Vagina (tissue), 2 donors: ENCODE measurements at regions not wholly inside any gene's neighbourhood (a gene's known extent, or its start where the extent isn't known, plus 50 kb on each side); places are given as distances from the start of the nearest gene placed in this dataset.

Experiments
- CTCF ChIP-seq, 3 experiments: fragments of 450-650 bp in 2 of 3; fragments of 200-600 bp in 1 of 3; sonication (generic) in 1 of 3; IDR thresholded peaks; one replicate each; pipeline ENCODE4 v1.5.1; 2017 to 2019; ENCODE audit warnings: antibody characterized with exemption in 3 of 3, mild to moderate bottlenecking in 2 of 3, moderate library complexity in 2 of 3
- POLR2A ChIP-seq, 2 donors: fragments of 450-650 bp; IDR thresholded peaks; one replicate each; pipeline ENCODE4 v1.6.1; 2017; ENCODE audit warnings: antibody characterized with exemption in 2 of 2, mild to moderate bottlenecking in 2 of 2, moderate library complexity in 2 of 2
- POLR2AphosphoS5 ChIP-seq, 2 donors: sonication (generic); formaldehyde crosslinking; IDR thresholded peaks; one replicate each; pipeline ENCODE4 v1.9.0; 2017; ENCODE audit warnings: antibody characterized with exemption in 2 of 2, mild to moderate bottlenecking in 2 of 2, low read depth in 1 of 2; ENCODE audit not compliant: insufficient read depth in 1 of 2

DNA sequence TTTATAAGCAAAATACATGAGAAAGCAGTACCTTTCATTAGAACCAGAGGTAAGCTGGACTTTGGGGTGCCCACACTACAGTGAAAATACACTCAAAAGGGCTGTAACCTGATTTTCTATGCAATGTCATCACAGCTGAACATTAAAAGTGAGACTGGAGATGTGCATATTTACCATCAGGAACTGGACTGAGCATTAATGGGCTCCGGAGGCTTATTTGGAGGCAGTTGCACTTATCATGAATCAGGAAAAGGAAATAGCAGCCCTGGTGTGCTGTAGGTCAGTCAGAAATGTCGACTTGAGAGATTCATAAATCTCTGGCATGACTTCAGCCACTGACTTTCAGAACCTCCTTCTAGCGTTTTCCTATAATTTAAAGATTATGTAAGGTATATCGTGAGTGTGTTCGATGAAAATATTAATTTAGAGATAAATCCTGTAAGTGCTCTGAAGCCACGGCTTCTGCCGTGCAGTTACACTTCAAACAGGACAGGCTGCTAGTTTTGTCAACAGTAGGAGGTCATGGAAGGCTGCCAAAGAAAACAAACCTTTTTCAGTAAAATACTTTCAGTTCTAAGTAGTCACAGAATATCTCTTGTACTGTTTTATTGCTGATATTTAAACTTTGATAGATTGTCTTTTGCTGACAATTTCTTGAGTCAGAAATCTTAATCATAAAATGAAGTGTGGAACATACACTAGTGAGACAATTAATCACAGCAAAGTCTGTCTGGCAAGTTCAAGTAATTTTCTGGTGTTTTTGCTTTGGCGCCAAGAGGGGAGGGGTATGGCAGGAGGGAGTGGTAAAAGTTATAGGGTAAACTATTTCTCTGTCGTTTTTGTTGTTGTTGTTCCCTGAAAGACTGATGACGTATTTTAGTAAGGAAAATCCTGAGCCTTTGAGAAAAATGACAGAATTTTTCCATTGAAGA, 939.7 kb downstream of the NR2F1-AS1 start:
- TF ChIP-seq CTCF (IDR thresholded peaks at IDR 0.05) (no peak), POLR2A (IDR thresholded peaks at IDR 0.05) (no peak), POLR2AphosphoS5 (IDR thresholded peaks at IDR 0.05; ENCODE audit: insufficient read depth in 1 of 2, low read depth in 1 of 2) (no peak)
